SIG-M5 treated with dmso at 0.1 percent for 504 hours (cell line): ENCODE measurements at regions not wholly inside any gene's neighbourhood (a gene's known extent, or its start where the extent isn't known, plus 50 kb on each side); places are given as distances from the start of the nearest gene placed in this dataset.

ENCODE experiments used
- DNase-seq: peaks from one replicate; lab custom pipeline; 2025; ENCODE audit not compliant: unreplicated experiment; lab: John Stamatoyannopoulos, UW

DNA sequence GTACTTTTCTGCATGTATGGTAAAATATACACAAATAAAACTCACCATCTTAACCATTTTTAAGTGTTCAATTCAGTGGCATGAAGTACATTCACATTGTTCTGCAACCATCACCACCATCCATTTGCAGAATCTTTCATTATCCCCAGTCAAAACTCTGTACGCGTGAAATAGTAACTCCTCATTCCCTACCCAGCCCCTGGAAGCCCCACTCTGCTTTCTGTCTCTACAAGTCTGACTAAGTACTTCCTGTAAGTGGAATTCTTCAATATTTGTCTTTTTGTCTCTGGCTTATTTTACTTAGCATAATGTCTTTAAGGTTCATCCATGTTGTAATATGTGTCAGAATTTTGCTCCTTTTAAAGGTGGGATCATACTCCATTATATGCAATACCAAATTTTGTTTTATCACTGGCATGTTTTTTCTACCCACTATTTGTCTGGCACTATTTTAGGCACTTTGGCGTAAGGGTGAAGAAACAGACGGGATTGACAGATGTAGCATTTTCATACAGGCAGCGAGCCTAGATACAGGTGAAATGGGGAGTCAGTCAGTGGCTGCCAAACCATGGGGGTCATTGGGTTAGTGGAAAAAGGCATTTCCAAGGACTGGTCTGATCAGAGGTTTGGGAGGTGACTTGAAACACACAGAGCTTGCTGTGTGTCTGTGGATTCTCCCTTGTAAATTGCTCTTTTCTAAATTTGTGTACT lies 163.2 kb upstream of the MYCN start:
- DNase-seq, result no peak

DNA sequence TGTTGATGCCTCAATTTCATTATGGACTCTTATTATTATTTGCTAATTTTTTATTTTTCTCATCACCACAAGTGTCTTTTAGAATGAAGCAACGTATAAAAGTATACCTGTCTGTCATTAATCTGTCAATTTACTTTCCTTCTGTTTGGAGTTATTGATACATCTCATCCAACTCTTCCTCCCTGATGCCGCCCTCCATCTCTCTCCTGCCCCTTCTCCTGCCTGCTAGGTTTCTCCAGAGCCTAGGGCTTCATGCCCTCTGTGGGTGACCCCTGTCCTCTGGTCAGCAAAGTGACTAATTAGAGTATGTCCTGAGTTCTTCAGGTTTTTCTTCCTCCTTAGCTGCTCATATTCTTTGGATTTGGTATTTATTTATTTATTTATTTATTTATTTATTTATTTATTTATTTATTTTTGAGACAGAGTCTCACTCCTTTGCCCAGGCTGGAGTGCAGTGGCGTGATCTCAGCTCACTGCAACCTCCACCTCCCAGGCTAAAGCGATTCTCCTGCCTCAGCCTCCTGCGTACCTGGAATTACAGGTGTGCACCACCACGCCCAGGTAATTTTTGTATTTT lies 162.5 kb upstream of the MYCN start:
- no peak for DNase-seq

DNA sequence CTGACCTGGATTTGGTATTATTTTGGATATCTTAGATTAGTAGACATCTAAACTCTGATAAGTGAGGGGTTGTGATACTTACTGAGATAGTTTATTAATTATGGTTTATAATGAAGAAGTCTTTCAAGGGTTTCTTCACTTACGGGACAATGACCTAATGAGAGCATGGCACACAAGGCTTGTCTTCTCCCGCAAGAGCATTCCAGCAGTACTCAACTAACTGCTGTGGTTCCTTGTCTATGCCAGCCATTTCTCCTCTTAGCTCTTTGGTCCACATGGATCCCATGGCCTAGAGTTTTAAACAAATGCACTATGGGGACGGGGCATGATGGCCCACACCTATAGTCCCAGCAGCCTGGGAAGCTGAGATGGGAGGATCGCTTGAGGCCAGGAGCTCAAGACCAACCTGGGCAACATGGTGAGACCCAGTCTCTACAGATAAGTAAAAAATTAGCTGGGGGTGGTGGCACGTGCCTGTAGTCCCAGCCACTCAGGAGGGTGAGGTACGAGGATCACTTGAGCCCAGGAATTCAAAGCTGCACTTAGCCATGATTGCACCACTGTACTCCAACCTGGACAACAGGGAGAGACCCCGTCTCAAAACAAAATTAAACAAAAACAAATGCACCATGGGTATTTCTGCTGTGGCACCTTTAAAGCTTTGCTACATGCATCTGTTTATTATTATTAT lies 161.7 kb upstream of the MYCN start:
- DNase-seq, result no peak

DNA sequence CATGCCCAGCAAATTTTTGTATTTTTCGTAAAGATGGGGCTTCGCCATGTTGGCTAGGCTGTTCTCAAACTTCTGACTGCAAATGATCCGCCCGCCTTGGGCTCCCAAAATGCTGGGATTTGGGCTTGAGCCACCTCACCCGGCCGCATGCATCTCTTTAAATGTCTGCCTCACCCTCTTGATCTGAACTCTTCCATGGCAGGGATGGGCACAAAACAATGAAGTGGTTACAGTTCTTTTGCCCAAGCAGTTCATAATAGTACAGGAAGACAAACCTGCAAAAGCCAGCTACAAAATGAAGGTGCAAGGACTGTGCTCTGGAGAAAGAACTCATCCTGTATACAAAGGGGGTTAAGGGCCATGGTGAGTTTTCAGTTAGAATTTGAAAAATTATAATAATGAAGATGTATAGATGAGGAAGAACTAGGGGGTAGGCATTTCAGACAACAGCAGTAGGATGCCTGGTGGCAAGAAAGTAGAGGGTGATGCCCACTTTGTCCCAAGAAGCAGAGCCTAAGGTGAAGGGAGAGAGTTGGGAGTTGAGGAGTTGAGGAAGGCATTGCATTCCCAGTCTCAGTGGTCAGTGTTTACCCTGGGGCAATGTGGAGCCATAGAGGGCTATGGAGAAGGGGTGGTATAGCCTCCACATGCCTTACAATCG lies 160.8 kb upstream of the MYCN start:
- no peak for DNase-seq

DNA sequence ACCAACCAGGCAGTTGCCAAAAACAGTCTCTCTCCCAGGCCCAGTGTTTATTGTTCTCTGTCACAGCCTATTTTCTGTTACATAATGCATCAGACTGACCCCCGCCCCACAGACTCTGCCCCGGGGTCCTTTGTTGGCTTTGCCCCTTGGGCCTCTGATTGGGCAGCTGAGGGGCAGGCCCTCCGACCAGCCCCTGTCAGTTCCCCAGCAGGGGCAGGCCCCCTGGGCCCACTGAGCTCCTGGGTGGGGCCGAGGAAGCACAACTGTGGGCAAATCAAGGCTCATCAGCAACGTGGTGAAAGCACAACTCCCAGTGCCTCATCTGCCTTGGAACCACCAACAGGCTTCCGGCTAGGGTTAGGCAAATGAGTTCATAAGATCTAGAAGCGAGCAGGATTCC lies 160.1 kb upstream of the MYCN start:
- no peak for DNase-seq

DNA sequence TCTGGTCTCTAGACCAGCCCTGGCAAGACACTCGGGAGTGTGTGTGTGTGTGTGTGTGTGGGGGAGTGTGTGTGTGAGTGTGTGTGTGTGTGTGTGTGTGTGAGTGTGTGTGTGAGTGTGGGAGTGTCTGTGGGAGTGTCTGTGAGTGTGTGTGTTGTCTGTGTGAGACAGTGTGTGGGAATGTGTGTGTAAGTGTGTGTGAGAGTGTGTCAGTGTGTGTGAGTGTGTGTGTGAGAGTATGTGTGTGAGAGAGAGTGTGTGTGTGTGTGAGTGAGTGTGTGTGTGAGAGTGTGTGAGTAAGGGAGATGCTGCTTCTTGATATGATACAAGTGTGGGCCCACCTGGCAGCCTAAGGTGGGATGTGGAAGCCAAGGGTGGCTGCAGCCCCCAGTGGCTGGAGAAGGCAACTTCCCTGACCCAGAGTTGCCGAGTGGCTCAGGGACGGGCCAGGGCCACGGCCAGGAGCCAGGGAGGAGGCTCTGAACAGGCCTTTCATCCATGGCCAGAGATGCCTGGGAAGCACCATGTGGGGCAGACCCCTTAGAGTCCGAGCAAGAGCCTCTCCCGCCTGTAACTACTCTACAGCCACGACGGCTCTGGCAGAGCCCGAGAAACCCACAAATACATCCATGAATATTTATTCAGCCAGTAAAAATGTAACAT lies 159.3 kb upstream of the MYCN start:
- no peak for DNase-seq

DNA sequence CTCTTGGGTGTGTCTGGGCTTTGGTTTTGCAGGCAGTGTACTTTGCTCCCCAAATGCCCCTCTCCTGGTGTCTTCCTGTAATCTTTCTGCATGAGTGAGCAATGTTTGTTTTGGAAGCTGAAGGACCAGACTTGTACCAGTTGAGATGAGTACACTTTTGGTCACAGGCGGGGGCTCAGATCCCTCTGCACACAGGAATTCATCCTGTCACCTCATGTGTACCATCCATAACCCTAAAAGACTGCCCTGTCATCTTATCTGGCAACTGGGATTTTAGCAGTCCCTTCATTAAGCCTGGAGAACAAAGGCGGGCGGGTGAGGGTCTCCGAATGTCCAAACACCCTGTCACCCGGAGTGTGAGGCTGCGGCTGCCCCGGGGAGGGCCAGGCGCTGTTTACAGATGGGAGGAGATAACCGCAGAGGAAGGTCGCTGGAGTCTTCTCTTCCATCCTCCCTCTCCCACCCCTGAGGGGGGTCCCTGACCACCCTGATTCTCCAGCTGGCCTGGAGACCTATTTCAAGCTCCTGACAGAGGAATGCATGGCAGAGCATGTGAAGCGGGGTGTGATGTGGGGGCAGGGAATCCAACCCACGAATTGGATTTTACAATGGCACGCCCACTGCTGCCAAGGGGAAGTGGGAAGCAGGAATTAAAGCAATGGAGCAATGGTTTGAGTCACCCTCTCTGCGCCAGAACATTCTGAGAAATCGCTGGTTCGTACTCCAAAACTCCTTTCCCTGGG lies 158.2 kb upstream of the MYCN start:
- no peak for DNase-seq

DNA sequence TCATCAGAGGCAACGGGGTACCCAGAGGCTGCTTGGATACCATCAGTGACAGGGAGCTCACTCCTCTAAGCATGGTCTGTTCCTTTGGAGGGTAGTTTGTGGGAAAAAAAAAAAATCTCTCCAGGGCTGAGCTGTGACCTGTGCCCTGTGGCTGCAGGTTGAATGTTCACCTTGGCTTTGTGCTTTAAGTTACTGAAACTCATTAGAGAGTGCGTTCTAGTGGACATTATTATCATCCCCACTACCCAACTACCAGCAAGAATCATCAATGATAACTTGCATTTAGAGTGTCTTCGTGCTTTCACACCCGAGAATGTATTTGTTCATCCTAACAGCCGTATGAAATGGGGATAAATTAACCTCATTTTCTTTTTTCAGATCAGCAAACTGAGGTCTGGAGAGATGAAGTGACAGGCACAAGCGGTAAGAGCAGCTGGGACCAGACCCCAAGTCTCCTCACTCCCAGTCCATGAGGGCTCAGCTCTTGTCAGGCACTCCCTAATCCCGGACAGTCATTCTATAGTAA lies 157.5 kb upstream of the MYCN start:
- DNase-seq, result no peak

DNA sequence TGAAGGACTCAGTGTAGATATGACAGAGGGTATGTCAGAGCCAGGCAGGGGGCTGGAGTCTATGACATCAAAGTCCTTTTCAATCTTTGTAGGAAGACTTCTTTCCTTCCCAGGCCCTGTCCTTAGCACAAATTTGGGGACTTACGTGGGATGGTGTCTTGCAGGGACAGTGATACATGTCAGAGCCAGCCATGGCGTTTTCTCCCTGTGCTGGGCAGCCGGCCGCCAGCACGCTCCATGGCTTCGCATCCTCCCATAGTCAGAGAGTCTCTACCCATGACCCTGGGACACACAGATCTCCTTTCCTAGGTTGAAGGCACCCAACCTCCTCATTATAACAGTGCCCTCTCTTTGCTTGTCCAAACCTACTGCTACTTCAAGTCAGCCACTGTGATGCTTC lies 156.9 kb upstream of the MYCN start:
- DNase-seq, result no peak

DNA sequence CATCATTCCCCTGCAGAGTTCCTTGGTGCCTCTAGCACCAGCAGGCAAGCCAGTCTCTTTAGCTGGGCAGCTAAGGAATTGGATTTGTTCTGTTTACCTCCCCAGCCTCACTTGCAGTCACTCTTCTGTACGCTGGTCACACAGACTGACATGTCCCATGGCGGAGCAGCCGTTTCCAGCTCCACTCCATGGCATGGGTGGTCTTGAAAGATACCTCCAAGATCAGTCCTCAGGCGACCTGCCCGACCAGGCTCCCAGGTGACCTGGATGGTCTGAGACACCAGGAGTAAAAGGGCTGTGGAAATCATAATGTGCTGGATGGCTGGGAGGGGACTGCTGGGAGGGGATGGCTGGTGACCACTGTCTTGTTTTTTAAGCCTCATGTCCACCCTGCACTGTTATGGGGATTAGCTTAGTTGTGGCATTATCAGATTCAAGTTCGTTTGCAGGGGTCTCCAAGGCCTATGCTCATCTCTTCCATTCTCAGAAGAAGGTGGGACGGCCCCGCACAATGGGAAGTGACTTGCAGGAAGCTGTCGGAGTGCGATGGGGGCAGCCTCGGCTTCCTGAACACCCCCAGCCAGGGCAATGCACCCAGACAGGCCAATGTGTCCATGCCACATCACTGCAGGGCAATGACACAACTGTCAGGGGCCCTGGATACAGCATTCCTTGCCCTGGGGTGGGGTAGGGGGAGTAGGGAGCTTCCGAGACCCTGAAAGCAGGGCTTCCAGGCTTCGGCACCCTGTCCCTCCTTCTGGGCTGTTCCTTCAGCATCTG lies 156.1 kb upstream of the MYCN start:
- DNase-seq, result no peak

DNA sequence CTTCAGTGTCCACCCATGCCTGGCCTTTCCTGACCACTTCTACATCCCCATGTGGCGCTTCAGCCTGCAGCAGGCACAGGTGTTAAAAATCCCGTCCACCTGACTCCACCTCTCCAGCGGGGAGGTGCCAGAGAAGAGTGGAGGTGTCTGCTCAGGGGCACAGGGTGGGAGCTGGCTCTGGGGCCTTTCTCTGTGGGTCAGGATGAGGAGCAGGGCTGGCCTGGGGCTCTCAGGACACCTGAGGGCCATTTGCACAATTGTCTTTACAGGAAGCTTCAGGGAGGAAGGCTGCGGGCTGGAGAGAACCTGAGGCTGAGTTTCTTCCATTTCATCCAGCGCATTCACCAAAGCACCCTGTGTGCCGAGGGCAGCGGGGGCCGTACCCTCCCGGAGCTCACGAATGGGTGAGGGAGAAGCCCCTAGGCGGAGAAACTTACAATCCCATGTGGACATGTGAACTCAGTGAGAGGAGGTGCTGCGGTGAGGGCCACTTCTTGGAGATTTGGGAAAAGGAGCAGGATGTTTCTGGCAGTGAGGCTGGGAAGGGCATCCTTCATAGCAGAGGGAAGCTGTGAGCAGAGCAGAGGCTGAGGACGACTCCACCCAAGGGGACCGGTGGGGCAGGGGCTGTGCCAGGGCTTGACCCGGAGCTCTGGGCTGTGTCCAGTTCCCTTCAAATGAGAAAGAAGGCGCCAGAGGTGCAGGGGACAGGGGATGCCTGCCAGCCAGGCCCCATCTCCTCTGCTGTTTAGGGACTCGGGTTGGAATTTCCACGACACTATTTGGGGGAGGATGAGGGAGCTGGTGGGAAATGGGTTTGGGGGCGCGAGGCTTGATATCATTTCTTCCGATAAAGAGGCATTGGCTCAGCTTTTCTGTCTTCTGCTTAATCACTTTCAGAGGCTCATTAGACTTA lies 155.2 kb upstream of the MYCN start:
- no peak for DNase-seq

DNA sequence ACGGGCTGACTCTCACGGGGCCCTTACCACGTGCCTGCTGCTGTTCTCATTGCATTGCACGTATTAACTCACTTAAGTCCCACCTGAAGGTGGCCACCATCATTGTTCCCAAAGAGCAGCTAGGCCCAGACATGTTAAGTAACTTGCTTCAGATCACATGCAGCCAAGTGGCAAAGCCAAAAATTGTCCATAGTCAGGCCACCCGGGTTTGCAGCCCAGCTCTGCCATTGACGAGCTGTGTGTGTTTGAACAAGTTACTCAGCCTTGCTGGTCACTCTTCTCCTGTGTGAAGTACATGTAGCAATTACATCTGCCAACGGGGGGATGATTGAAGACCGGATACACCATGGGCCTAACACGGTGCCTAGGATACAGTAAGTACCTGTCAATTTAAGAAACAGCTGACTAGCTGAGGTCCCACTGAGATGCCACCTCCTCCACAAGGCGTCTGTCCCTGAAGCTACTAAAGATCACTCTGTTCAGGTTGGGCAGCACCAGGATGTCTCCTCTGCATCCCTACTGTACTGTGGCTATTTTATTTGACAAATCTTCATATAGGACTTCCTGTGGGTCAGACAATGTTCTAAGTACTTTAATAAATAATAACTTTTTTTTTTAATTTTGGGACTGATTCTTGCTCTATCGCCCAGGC lies 154.2 kb upstream of the MYCN start:
- DNase-seq, result no peak

DNA sequence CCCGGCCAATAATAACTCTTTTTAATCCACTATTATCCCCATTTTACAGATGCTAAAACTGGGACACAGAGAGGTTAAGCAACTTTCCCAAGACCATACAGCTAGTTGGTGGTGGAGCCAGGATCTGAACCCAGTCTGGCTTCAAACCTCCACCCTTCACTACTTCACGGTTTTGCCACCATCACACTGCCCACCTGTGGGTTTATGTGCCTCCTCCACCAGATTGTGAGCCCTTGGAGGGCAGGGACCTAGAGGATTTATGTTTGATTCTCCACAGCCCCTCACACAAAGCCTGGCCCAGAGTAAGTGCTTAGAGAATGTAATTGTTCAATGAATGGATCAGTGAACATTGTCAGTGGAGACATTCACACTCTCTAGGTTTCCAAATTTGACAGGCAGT lies 153.4 kb upstream of the MYCN start:
- DNase-seq, result no peak

DNA sequence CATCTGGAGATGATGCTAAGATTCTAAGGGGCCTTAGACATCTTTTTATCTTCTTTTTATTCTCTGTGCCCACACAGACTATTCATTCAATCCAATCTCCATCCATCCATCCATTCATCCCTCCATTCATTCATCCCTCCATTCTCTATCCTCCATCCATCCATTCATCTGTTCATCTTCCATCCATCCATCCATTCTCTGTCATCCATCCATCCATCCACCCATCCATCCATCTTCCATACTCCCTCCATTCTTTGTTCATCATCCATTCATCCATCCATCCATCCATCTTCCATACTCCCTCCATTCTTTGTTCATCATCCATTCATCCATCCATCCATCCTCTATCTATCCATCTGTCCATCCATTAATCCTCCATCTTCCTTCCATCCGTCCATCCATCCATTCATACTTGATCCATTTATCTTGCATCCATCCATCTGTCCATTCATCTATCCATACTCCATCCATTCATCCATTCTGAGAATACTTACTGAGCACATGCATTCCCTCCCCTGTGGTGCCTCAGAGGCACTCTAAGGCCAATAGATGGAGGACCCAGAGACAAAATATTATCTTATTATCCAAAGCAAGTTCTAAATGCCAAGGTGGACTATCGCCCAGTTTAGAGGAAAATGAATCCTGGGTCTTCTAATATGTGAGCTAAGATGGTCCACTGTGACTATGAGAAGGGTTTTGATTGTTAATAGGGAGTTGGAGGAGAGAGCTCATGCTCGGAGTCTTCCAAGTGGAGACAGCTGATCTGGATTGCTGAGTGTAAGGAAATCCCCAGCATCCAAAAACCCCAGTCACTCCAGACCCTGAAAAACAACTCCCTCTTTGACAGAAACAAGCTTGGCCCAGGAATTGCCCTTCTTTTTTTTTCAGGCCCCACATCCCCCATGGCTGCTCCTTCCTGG lies 152.6 kb upstream of the MYCN start:
- no peak for DNase-seq

DNA sequence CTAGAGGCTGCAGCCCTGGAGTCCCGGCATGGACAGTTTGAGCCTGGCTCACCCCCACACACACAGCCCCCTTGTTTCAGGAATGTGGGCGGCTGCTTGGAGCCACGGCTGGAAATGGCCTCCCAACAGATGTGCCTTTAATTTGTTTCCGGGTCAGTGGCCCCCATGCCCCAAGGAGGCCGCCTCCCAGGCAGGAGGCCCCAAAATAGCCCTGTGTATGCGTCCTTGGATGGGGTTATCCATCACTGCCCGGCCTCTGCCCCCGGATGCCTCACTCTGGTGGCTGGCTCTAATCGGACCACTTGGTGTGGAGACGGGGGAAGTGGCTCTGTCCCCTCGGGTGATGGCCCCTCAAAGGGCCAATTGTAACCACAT lies 151.9 kb upstream of the MYCN start:
- DNase-seq, result no peak

DNA sequence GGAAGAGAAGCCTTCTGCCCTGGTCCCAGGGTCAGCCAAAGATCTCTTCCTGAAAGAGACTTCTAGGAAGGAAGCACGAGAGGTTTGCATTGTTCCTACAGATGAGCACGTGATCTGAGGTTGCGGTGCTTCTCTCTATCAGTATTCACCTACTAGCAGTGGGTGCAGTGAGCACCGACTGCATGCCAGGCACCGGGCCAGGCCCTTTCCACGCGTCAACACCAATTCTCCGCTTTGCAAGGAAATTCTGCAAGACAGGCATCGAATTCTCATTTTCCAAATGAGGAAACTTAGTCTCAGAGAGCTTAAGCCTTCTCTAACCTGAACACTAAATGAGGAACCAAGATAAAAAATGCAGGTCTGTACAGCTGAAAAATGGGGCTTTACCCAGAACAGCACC lies 151.5 kb upstream of the MYCN start:
- no peak for DNase-seq

DNA sequence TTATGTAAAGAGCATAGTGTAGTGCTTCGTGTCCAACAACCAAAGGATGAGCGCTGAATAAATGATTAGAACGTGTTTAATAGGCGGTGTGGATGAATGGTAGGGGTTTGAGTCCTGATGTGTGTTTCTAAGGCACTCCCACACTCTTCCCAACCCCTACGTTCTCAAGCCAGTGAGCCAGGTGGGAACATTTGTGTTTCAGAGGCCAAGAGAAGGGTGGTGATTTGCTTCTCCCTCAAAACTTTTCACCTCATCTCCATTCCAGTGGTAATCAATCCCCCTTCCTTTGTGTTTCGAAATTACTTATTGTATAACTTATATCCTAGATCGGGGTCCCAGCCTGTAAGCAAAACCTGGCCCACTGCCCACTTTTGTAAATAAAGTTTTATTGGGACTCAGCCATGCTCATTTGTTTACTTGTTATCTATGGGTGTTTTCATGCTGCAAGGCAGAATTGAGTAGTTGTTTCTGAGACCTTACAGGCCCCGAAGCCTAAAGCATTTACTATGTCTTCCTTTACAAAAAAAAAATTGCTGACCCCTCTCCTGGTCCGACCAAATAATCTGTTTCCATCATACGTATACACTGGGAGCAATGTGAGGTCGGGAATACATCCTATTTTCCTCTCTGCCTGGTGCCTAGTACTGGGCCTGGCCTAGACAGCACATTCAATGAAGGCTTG lies 150.8 kb upstream of the MYCN start:
- no peak for DNase-seq
